AG04450 (cell line): ENCODE measurements at regions not wholly inside any gene's neighbourhood (a gene's known extent, or its start where the extent isn't known, plus 50 kb on each side); places are given as distances from the start of the nearest gene placed in this dataset.

Experiments
- CTCF ChIA-PET: fragments of 300-600, 350-600 bp; formaldehyde crosslinking; extraction: SDS; loops from one replicate; lab custom pipeline; 2022; ENCODE audit warnings: antibody characterized with exemption, inconsistent platforms; lab: Charles Lee
- POLR2A ChIA-PET: fragments of 350-600 bp; formaldehyde crosslinking; extraction: SDS; loops from one replicate; lab custom pipeline; 2021; ENCODE audit warnings: antibody characterized with exemption, inconsistent platforms; lab: Yijun Ruan, JAX
- DNase-seq: peaks from one replicate; pipeline ENCODE4 v3.0.0-alpha.2; 2011; ENCODE audit warnings: low read depth, low spot score
- H3K27ac ChIP-seq: one replicate; pipeline ENCODE4 v1.5.1; 2012; ENCODE audit warnings: low read depth, low read length, control low read depth
- H3K27me3 ChIP-seq: one replicate; pipeline ENCODE4 v1.6.0; 2012; ENCODE audit warnings: low read length; ENCODE audit not compliant: control insufficient read depth, insufficient read depth
- H3K4me3 ChIP-seq: 2 replicates; pipeline ENCODE4 v1.5.1; 2011; ENCODE audit warnings: mild to moderate bottlenecking, low read depth, low read length, control low read depth
- H3K9me3 ChIP-seq: 2 replicates; pipeline ENCODE4 v1.5.1; 2012; ENCODE audit warnings: low read length; ENCODE audit not compliant: control insufficient read depth, insufficient read depth
- CTCF ChIP-seq: IDR thresholded peaks from 2 replicates; pipeline ENCODE4 v1.5.1; 2011; ENCODE audit warnings: low read depth, low read length, control low read depth, inconsistent platforms

- POLR2A ChIA-PET = no interaction called here
- CTCF ChIA-PET = no interaction called here
- no peak overlapping the region for H3K4me3 ChIP-seq
- H3K27me3 ChIP-seq = peaks cover 6% of the 10 kb centered on the region
- no peak for DNase-seq
- no peak for TF ChIP-seq CTCF
- peaks cover 2% of the 10 kb centered on the region; the same call in 1 of the 2 replicates for H3K9me3 ChIP-seq
- H3K27ac ChIP-seq = no peak overlapping the region
Measured at GRCh38 chr6:11331111-11331510, 98.6 kb upstream of the NEDD9 start.

GRCh38 chr6:11330413-11330760 lies 97.9 kb upstream of the NEDD9 start:
- no peak overlapping the region for H3K4me3 ChIP-seq
- no peak overlapping the region for H3K27ac ChIP-seq
- no peak for DNase-seq
- H3K27me3 ChIP-seq = peaks cover 6% of the 10 kb centered on the region
- no peak for TF ChIP-seq CTCF
- peaks cover 2% of the 10 kb centered on the region; the same call in 1 of the 2 replicates for H3K9me3 ChIP-seq
- CTCF ChIA-PET = no interaction called here
- POLR2A ChIA-PET = no interaction called here

- POLR2A ChIA-PET = no interaction called here
Measured at GRCh38 chr6:11329726-11330412, 97.4 kb upstream of the NEDD9 start.

GRCh38 chr6:11328613-11329247 lies 96.3 kb upstream of the NEDD9 start:
- ChIA-PET POLR2A (no interaction called here), CTCF (interaction anchor here (0.7 kb wide), 1 partner anchor 167 kb away, joined by 3 read pairs; no protein-coding TSS in a partner anchor)
- H3K9me3 ChIP-seq = peaks cover 2% of the 10 kb centered on the region; the same call in 1 of the 2 replicates
- H3K27ac ChIP-seq = peak overlapping the region; percentile 21
- DNase-seq = peak; percentile 36
- TF ChIP-seq CTCF = no peak
- peaks cover 2% of the 10 kb centered on the region for H3K27me3 ChIP-seq
- no peak overlapping the region for H3K4me3 ChIP-seq

More at GRCh38 chr6:11329726-11330412, 97.4 kb upstream of the NEDD9 start:
- Histone ChIP-seq H3K4me3 (no peak overlapping the region), H3K9me3 (peaks cover 2% of the 10 kb centered on the region; the same call in 1 of the 2 replicates), H3K27me3 (peaks cover 2% of the 10 kb centered on the region), H3K27ac (no peak overlapping the region)
- CTCF ChIA-PET = interaction anchor here (0.6 kb wide), 1 partner anchor 186 kb away, joined by 3 read pairs; no protein-coding TSS in a partner anchor
- no peak for TF ChIP-seq CTCF
- no peak for DNase-seq

- ChIA-PET CTCF (interaction anchor here (0.7 kb wide), 1 partner anchor 168 kb away, joined by 3 read pairs; no protein-coding TSS in a partner anchor), POLR2A (no interaction called here)
- no peak overlapping the region for H3K4me3 ChIP-seq
- no peak for DNase-seq
- H3K27me3 ChIP-seq = no peaks in the 10 kb centered on the region
- H3K27ac ChIP-seq = no peak overlapping the region
- peaks cover 2% of the 10 kb centered on the region; the same call in 1 of the 2 replicates for H3K9me3 ChIP-seq
- no peak for TF ChIP-seq CTCF
Measured at GRCh38 chr6:11327961-11328360, 95.5 kb upstream of the NEDD9 start.
